Esophagus (tissue), 2 donors: ENCODE measurements at regions not wholly inside any gene's neighbourhood (a gene's known extent, or its start where the extent isn't known, plus 50 kb on each side); places are given as distances from the start of the nearest gene placed in this dataset.

ENCODE experiments used
- H3K27ac ChIP-seq, 2 donors: one replicate each; pipeline ENCODE4 v1.5.1; 2013; ENCODE audit warnings: low read depth in 2 of 2, mild to moderate bottlenecking in 2 of 2, inconsistent platforms in 1 of 2, low read length in 1 of 2, moderate library complexity in 1 of 2
- H3K27me3 ChIP-seq, 2 donors: one replicate each; pipeline ENCODE4 v1.6.1; 2013; ENCODE audit warnings: low read length in 2 of 2, control low read depth in 1 of 2, mild to moderate bottlenecking in 1 of 2; ENCODE audit not compliant: insufficient read depth in 2 of 2, control insufficient read depth in 1 of 2
- H3K36me3 ChIP-seq, 2 donors: one replicate each; pipeline ENCODE4 v1.6.1; 2013; ENCODE audit warnings: low read length in 1 of 2; ENCODE audit not compliant: control insufficient read depth in 2 of 2, insufficient read depth in 2 of 2
- H3K4me1 ChIP-seq, 2 donors: one replicate each; pipeline ENCODE4 v1.6.1; 2013; ENCODE audit warnings: low read length in 1 of 2; ENCODE audit not compliant: control insufficient read depth in 2 of 2, insufficient read depth in 2 of 2
- H3K4me3 ChIP-seq, 2 donors: one replicate each; pipeline ENCODE4 v1.5.1; 2013; ENCODE audit warnings: low read length in 2 of 2, mild to moderate bottlenecking in 2 of 2, low read depth in 1 of 2, moderate library complexity in 1 of 2
- H3K9me3 ChIP-seq, 2 donors: one replicate each; pipeline ENCODE4 v1.6.1; 2013; ENCODE audit warnings: mild to moderate bottlenecking in 2 of 2, low read depth in 1 of 2, low read length in 1 of 2, moderate library complexity in 1 of 2; ENCODE audit not compliant: control insufficient read depth in 2 of 2, insufficient read depth in 1 of 2
- WGBS, 2 donors: extraction: QIAGEN DNeasy Blood & Tissue Kit; methylation state at CpG; one replicate each; pipeline ENCODE4 v1.1.7; 2013; 5-methylcytosine and 5-hydroxymethylcytosine counted together
- donor health status: healthy with polysubstance abuse.
- donor health status: Bipolar disorder and iron deficiency.

GRCh38 chr2:242030858-242031257 is 161.3 kb downstream of the RTP5 start:
- no peak overlapping the region for H3K27ac ChIP-seq
- H3K36me3 ChIP-seq, result no peaks in the 10 kb centered on the region
- no peak overlapping the region for H3K4me3 ChIP-seq
- 70 to 82% methylated on average over 12 of the region's 12 CpGs for WGBS, 2 donors
- H3K4me1 ChIP-seq, result no peaks in the 10 kb centered on the region
- no peaks in the 10 kb centered on the region for H3K9me3 ChIP-seq
- H3K27me3 ChIP-seq, result no peaks in the 10 kb centered on the region

GRCh38 chr2:242031481-242032019 is 162.0 kb downstream of the RTP5 start:
- Histone ChIP-seq H3K27me3 (no peaks in the 10 kb centered on the region), H3K36me3 (no peaks in the 10 kb centered on the region), H3K27ac (no peak overlapping the region), H3K9me3 (no peaks in the 10 kb centered on the region), H3K4me3 (no peak overlapping the region), H3K4me1 (peaks cover 0 to 2% of the 10 kb centered on the region in 2 donors)
- WGBS, 2 donors, result 57 to 64% methylated on average over 20 of the region's 20 CpGs

GRCh38 chr2:242032780-242033656 is 163.5 kb downstream of the RTP5 start:
- H3K27me3 ChIP-seq, result no peaks in the 10 kb centered on the region
- WGBS, 2 donors, result 73 to 77% methylated on average over 19 to 20 of the region's 20 CpGs
- H3K4me1 ChIP-seq, result peaks cover 0 to 2% of the 10 kb centered on the region in 2 donors
- no peaks in the 10 kb centered on the region for H3K9me3 ChIP-seq
- H3K36me3 ChIP-seq, result no peaks in the 10 kb centered on the region
- no peak overlapping the region for H3K4me3 ChIP-seq
- H3K27ac ChIP-seq, result no peak overlapping the region

- Histone ChIP-seq H3K36me3 (no peaks in the 10 kb centered on the region), H3K27ac (no peak overlapping the region), H3K4me3 (no peak overlapping the region), H3K27me3 (no peaks in the 10 kb centered on the region), H3K9me3 (no peaks in the 10 kb centered on the region), H3K4me1 (peaks cover 0 to 2% of the 10 kb centered on the region in 2 donors)
- 66 to 72% methylated on average over 6 of the region's 6 CpGs for WGBS, 2 donors
Observed at GRCh38 chr2:242034138-242034537, 164.6 kb downstream of the RTP5 start.

DNA sequence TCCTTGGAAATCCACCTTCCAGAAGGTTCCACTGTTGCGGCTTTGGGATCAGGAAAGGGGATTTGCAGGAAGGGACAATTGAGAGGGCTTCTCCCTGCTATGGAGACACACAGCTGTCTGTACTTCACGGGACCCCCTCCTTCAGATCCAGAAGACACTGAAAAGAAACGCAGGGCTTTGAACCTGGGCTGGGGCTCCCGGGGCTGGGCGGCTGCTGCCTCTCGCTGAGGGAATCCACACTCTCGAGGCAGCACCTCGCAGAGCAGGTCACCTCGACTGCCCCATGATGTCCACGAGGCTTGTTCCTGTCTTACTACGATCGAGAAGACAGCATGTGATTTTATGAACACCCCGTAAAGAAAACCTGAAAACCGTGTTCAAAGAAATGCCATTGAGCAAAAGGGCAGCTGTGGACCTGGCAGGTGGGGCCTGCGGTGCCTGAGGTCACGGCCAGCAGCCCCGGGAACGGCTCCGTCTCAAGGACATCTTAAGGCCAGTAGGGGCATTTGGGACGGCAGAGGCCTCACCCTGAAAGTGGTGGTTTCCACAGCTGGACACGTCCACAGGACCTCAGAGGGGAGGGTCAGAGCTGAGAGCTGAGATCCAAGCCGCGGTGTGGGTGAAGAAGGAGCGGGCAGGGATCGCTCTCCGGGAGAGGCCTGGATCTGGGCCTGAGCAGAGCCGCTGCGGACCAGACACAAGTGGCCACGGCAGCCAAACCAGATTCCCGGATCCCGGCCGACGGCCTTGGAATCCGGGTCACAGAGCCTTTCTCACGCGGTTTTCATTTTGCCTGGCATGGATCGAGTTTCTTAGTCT is 165.7 kb downstream of the RTP5 start:
- Histone ChIP-seq H3K4me3 (no peak overlapping the region), H3K36me3 (no peaks in the 10 kb centered on the region), H3K9me3 (no peaks in the 10 kb centered on the region), H3K27me3 (no peaks in the 10 kb centered on the region), H3K27ac (no peak overlapping the region), H3K4me1 (peaks cover 0 to 2% of the 10 kb centered on the region in 2 donors)
- WGBS, 2 donors, result 76 to 84% methylated on average over 34 to 37 of the region's 37 CpGs

DNA sequence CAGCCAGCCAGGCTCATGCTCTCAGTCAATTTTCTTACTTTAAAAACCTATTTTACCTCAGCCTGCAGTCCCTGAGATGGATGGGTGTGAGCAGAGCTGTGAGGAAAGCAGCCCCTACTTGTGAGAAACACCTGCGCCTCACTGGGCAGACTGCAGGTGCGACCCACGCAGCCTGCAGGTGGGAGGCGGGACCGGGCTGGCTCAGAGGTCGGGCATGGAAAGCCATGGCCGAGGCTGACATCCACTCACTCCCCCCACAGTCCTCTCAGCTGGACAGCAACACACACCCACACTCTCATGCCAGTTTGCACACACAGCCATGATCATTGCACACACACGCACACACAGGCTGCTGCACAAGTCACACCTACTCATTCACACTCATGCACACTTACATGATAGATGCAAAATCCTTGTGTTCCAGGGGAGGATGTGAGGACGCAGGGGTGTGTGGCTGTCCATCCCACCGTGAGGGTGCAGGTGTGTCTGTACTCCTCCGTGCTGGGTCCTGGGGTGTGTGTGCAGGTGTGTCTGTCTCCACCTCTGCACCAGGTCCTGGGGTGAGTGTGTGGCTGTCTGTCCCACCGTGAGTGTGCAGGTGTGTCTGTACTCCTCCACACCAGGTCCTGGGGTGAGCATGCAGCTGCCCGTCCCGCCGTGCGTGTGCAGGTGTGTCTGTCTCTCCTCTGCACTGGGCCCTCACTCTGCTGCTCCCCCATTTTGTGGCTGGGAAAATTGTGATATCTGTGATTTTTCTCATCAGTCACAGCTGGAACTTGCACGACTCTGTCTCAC is 166.5 kb downstream of the RTP5 start:
- H3K27me3 ChIP-seq, result no peaks in the 10 kb centered on the region
- H3K36me3 ChIP-seq, result no peaks in the 10 kb centered on the region
- H3K4me3 ChIP-seq, result no peak overlapping the region
- H3K9me3 ChIP-seq, result no peaks in the 10 kb centered on the region
- WGBS, 2 donors, result 72 to 77% methylated on average over 17 of the region's 17 CpGs
- H3K4me1 ChIP-seq, result peaks cover 0 to 2% of the 10 kb centered on the region in 2 donors
- no peak overlapping the region for H3K27ac ChIP-seq

DNA sequence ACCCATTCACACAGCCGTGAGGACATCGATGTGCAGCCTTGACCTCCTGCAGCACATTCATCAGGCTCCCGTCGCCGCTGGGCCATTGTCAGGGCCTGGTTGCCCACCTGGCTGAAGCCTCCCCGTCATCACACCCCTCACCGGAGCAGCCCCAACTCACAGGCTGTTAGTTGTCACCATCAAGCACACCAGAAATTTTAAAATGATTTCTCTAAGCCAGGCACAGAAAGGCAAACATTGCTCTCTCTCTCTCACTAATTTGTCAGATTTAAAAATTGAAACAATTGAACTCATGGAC is 167.1 kb downstream of the RTP5 start:
- 67 to 73% methylated on average over 7 of the region's 7 CpGs for WGBS, 2 donors
- Histone ChIP-seq H3K9me3 (no peaks in the 10 kb centered on the region), H3K4me1 (peaks cover 0 to 2% of the 10 kb centered on the region in 2 donors), H3K4me3 (no peak overlapping the region), H3K27me3 (no peaks in the 10 kb centered on the region), H3K27ac (no peak overlapping the region), H3K36me3 (no peaks in the 10 kb centered on the region)

DNA sequence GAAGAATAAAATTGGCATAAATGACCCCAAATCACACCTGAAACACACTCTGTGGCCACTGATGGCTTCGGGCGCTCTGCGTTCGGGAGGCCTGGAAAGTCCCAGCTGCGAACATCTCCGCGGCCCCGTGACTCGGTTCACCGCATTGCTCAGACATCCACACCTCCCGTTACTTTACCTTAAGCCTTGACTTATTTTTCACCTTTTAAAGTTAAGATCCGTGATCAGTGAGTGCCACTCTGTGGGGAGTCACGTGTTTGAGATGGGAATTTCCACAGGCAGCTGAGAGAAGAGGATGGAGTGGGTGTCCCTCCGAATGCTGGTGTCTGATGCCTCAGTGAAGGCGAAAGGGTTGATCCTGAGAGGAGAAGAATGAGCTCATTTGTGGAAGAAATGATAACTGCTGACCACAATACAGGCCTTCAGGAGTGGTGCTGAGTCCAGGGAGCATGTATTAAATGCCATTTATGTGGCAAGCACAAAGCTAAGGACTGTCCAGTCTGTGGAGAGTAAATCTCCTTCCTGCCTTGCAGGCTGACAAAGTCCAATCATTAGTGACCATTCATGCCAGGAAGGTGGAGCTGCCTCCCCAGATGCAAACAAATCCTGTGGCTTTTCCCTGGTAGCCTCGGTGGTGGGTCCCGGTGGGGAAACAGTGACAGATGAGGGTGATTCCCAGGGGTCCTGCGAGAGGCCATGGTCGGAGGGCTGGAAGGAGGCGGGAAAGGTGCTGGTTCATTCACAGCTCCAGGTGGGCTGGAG is 168.8 kb downstream of the RTP5 start:
- H3K4me1 ChIP-seq, result peaks cover 0 to 2% of the 10 kb centered on the region in 2 donors
- 80 to 84% methylated on average over 20 of the region's 20 CpGs for WGBS, 2 donors
- no peaks in the 10 kb centered on the region for H3K36me3 ChIP-seq
- no peaks in the 10 kb centered on the region for H3K9me3 ChIP-seq
- no peaks in the 10 kb centered on the region for H3K27me3 ChIP-seq
- no peak overlapping the region for H3K4me3 ChIP-seq
- H3K27ac ChIP-seq, result no peak overlapping the region
